Amniotic epithelial cell (primary cell): ENCODE measurements at regions not wholly inside any gene's neighbourhood (a gene's known extent, or its start where the extent isn't known, plus 50 kb on each side); places are given as distances from the start of the nearest gene placed in this dataset.
"Not testable (repeated sequence)": the region's sequence is repeated elsewhere in the genome, so short reads cannot be mapped to it uniquely, and the experiment has no call there.

Experiments
- DNase-seq: peaks from one replicate; pipeline ENCODE4 v3.0.0-alpha.2; 2010; ENCODE audit warnings: low read depth

- DNase-seq, result no peak
Measured at GRCh38 chr3:13248640-13249039, 171.5 kb downstream of the NUP210 start.

GRCh38 chr3:13245615-13245978 lies 172.4 kb upstream of the IQSEC1 start:
- DNase-seq, result no peak

GRCh38 chr3:13243586-13243985 lies 170.4 kb upstream of the IQSEC1 start:
- DNase-seq, result no peak

GRCh38 chr3:13242364-13242737 lies 169.1 kb upstream of the IQSEC1 start:
- no peak for DNase-seq

GRCh38 chr3:13241621-13242363 lies 168.6 kb upstream of the IQSEC1 start:
- DNase-seq, result no peak

- DNase-seq, result no peak
Measured at GRCh38 chr3:13240928-13241618, 167.8 kb upstream of the IQSEC1 start.

GRCh38 chr3:13239467-13239760 lies 166.2 kb upstream of the IQSEC1 start:
- DNase-seq, result no peak

GRCh38 chr3:13238687-13239466 lies 165.6 kb upstream of the IQSEC1 start:
- no peak for DNase-seq

GRCh38 chr3:13237776-13238490 lies 164.7 kb upstream of the IQSEC1 start:
- no peak for DNase-seq

- no peak for DNase-seq
Measured at GRCh38 chr3:13236557-13237173, 163.4 kb upstream of the IQSEC1 start.

- no peak for DNase-seq
Measured at GRCh38 chr3:13235897-13236296, 162.7 kb upstream of the IQSEC1 start.

- DNase-seq, result no peak
Measured at GRCh38 chr3:13235079-13235478, 161.8 kb upstream of the IQSEC1 start.

- no peak for DNase-seq
Measured at GRCh38 chr3:13234666-13235065, 161.4 kb upstream of the IQSEC1 start.

GRCh38 chr3:13233487-13234485 lies 160.6 kb upstream of the IQSEC1 start:
- DNase-seq, result no peak

- DNase-seq, result no peak
Measured at GRCh38 chr3:13231781-13232666, 158.8 kb upstream of the IQSEC1 start.

- no peak for DNase-seq
Measured at GRCh38 chr3:13229273-13229949, 156.2 kb upstream of the IQSEC1 start.

GRCh38 chr3:13228584-13228983 lies 155.4 kb upstream of the IQSEC1 start:
- DNase-seq, result no peak

- not testable (repeated sequence) for DNase-seq
Measured at GRCh38 chr3:13228169-13228568, 154.9 kb upstream of the IQSEC1 start.
